WTC11 (cell line): ENCODE measurements at regions not wholly inside any gene's neighbourhood (a gene's known extent, or its start where the extent isn't known, plus 50 kb on each side); places are given as distances from the start of the nearest gene placed in this dataset.

ENCODE experiments used
- ATAC-seq: fragments of 200-7000 bp; cut with Tn5 transposase; 2 replicates; pipeline ENCODE4 v1.10.0; 2021; ENCODE audit warnings: mild to moderate bottlenecking, moderate library complexity
- CTCF ChIA-PET: fragments of 300-600 bp; sonication (Branson Sonifier 250); formaldehyde crosslinking; loops from one replicate; lab custom pipeline; 2021; ENCODE audit warnings: antibody characterized with exemption; lab: Charles Lee
- POLR2A ChIA-PET: fragments of 350-600 bp; sonication (Branson Sonifier 250); formaldehyde crosslinking; loops from one replicate; lab custom pipeline; 2021; ENCODE audit warnings: antibody characterized with exemption; lab: Charles Lee
- DNase-seq: peaks from one replicate; pipeline ENCODE4 v3.0.0; 2021; ENCODE audit warnings: low spot score
- H3K27ac Mint-ChIP-seq: 2 replicates; pipeline ENCODE4 v1.8.0; 2021; ENCODE audit warnings: mixed read lengths
- H3K27me3 Mint-ChIP-seq: 2 replicates; pipeline ENCODE4 v1.8.0; 2021; ENCODE audit warnings: low read depth, mild to moderate bottlenecking, moderate library complexity, mixed read lengths
- H3K36me3 Mint-ChIP-seq: 2 replicates; pipeline ENCODE4 v1.8.0; 2021; ENCODE audit warnings: mixed read lengths
- H3K4me1 Mint-ChIP-seq: 2 replicates; pipeline ENCODE4 v1.8.0; 2022; ENCODE audit warnings: mixed read lengths
- H3K4me3 Mint-ChIP-seq: 2 replicates; pipeline ENCODE4 v1.8.0; 2021; ENCODE audit warnings: mild to moderate bottlenecking, moderate library complexity, mixed read lengths
- H3K9me3 Mint-ChIP-seq: 2 replicates; pipeline ENCODE4 v1.8.0; 2021; ENCODE audit warnings: mixed read lengths
- ELF4 ChIP-seq: sonication (generic); formaldehyde crosslinking; IDR thresholded peaks from 2 replicates; pipeline ENCODE4 v1.8.1; 2022; ENCODE audit warnings: low read depth, mild to moderate bottlenecking, moderate library complexity, missing genetic modification reagents
- FOXK1 ChIP-seq: sonication (generic); formaldehyde crosslinking; IDR thresholded peaks from 2 replicates; pipeline ENCODE4 v1.8.0; 2022; ENCODE audit warnings: mild to moderate bottlenecking, moderate library complexity, missing genetic modification reagents
- GRHL2 ChIP-seq: fragments of 250-450 bp; sonication (Bioruptor Pico); IDR thresholded peaks from 2 replicates; pipeline ENCODE4 v1.8.0; 2022; ENCODE audit warnings: mild to moderate bottlenecking, moderate library complexity; ENCODE audit not compliant: insufficient replicate concordance, severe bottlenecking
- HMGA2 ChIP-seq: fragments of 250-450 bp; sonication (Bioruptor Pico); IDR thresholded peaks from 2 replicates; pipeline ENCODE4 v1.4.0; 2021; ENCODE audit warnings: mild to moderate bottlenecking, moderate library complexity
- JUN ChIP-seq: sonication (generic); formaldehyde crosslinking; IDR thresholded peaks from 2 replicates; pipeline ENCODE4 v1.8.0; 2023; ENCODE audit warnings: mild to moderate bottlenecking, missing genetic modification reagents
- MYBL2 ChIP-seq: sonication (generic); formaldehyde crosslinking; IDR thresholded peaks from 2 replicates; pipeline ENCODE4 v1.8.1; 2023; ENCODE audit warnings: mild to moderate bottlenecking, moderate library complexity, missing genetic modification reagents
- PRDM15 ChIP-seq: sonication (generic); formaldehyde crosslinking; IDR thresholded peaks from 2 replicates; pipeline ENCODE4 v1.8.0; 2022; ENCODE audit warnings: missing genetic modification reagents
- SMAD3 ChIP-seq: sonication (generic); formaldehyde crosslinking; IDR thresholded peaks from 2 replicates; pipeline ENCODE4 v1.8.0; 2022; ENCODE audit warnings: missing genetic modification reagents, mild to moderate bottlenecking, borderline replicate concordance
- TEAD1 ChIP-seq: sonication (generic); formaldehyde crosslinking; IDR thresholded peaks from 2 replicates; pipeline ENCODE4 v1.8.0; 2022; ENCODE audit warnings: mild to moderate bottlenecking, missing genetic modification reagents
- TP53 ChIP-seq: sonication (generic); formaldehyde crosslinking; IDR thresholded peaks from 2 replicates; pipeline ENCODE4 v1.8.1; 2023; ENCODE audit warnings: mild to moderate bottlenecking, missing genetic modification reagents
- ZNF138 ChIP-seq: sonication (generic); formaldehyde crosslinking; conservative IDR thresholded peaks from 2 replicates; pipeline ENCODE4 v1.8.1; 2022; ENCODE audit warnings: mild to moderate bottlenecking, moderate library complexity, missing genetic modification reagents
- ZNF232 ChIP-seq: sonication (generic); formaldehyde crosslinking; IDR thresholded peaks from 2 replicates; pipeline ENCODE4 v1.8.0; 2022; ENCODE audit warnings: mild to moderate bottlenecking, missing genetic modification reagents
- ZNF396 ChIP-seq: fragments of 250-450 bp; sonication (Bioruptor Pico); IDR thresholded peaks from 2 replicates; pipeline ENCODE4 v1.8.0; 2021; ENCODE audit warnings: mild to moderate bottlenecking, moderate library complexity, borderline replicate concordance
- ZNF671 ChIP-seq: fragments of 250-450 bp; sonication (Bioruptor Pico); IDR thresholded peaks from 2 replicates; pipeline ENCODE4 v1.8.0; 2021; ENCODE audit warnings: mild to moderate bottlenecking
- TF ChIP-seq, protein P1 (sequence below): sonication (generic); formaldehyde crosslinking; IDR thresholded peaks from 2 replicates; pipeline ENCODE4 v1.8.1; 2023; ENCODE audit warnings: mild to moderate bottlenecking, missing genetic modification reagents, moderate library complexity
- TF ChIP-seq, protein P2 (sequence below): fragments of 250-450 bp; sonication (Bioruptor Pico); IDR thresholded peaks from 2 replicates; pipeline ENCODE4 v2.1.2; 2022; ENCODE audit warnings: mild to moderate bottlenecking, moderate library complexity
- TF ChIP-seq, protein P3 (sequence below): sonication (generic); formaldehyde crosslinking; IDR thresholded peaks from 2 replicates; pipeline ENCODE4 v1.8.1; 2023; ENCODE audit warnings: mild to moderate bottlenecking, missing genetic modification reagents, moderate library complexity

DNA sequence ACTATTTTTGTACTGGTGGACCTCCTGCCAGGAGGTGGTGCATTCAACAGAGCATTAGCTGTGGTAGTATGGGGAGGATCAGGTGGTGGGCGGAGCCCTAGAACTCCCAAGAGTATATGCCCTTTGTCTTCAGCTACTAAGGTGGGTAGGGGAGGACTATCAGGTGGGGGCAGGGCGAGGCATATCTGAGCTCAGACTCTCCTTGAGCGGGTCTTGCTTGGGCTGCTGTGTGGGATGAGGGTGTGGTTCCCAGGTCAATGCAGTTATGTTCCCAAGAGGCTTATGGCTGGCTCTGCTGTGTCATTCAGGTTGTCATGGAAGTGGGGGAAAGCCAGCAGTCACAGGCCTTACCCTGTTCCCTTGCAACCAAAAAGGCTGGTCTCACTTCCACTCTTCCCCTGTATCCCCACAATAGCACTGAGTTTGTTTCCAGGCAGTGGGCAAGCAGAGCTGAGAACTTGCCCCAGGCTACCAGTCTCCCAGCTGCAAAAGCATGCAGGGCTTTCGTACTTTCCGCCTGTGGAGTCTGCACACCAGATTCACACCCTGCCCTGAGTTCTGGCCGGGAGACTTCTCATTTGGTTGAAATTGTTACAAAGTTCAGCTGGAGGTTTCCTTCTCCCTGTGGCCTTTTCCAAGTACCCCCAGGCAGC, 93.7 kb upstream of the DPPA4 start (continued):
- TF ChIP-seq, protein P1, sequence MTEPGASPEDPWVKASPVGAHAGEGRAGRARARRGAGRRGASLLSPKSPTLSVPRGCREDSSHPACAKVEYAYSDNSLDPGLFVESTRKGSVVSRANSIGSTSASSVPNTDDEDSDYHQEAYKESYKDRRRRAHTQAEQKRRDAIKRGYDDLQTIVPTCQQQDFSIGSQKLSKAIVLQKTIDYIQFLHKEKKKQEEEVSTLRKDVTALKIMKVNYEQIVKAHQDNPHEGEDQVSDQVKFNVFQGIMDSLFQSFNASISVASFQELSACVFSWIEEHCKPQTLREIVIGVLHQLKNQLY, result no peak
- TF ChIP-seq, protein P2, sequence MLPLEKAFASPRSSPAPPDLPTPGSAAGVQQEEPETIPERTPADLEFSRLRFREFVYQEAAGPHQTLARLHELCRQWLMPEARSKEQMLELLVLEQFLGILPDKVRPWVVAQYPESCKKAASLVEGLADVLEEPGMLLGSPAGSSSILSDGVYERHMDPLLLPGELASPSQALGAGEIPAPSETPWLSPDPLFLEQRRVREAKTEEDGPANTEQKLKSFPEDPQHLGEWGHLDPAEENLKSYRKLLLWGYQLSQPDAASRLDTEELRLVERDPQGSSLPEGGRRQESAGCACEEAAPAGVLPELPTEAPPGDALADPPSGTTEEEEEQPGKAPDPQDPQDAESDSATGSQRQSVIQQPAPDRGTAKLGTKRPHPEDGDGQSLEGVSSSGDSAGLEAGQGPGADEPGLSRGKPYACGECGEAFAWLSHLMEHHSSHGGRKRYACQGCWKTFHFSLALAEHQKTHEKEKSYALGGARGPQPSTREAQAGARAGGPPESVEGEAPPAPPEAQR (CRISPR knock-in tag), result no peak

DNA sequence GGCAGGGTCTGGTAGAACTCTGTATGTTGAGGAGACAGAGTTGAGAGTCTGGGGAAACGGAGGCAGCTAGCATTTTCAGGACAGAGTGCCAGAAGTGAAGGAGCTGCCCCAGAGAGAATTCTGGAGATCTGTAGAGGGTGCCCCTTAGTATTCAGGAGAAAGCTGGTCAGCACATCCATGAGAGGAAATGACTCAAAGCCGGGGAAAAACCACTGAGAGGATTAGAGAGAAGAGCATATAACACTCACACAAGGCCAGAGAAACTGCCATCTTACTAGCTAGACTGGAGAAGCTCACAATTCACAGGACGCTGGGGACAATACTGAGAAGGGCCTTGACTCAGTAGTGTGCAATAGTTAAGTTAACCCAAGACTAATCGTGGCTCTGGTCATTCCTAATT, 75.7 kb upstream of the DPPA4 start:
- Mint-ChIP-seq H3K27ac (0 out of 2 replicates have a peak overlapping the region, but pooled peaks have one; percentile 33), H3K4me1 (peaks cover 6% of the 10 kb centered on the region), H3K36me3 (peaks cover 2% of the 10 kb centered on the region; the same call in 1 of the 2 replicates), H3K27me3 (no peaks in the 10 kb centered on the region), H3K9me3 (peaks cover 3% of the 10 kb centered on the region), H3K4me3 (no peak overlapping the region)
- POLR2A ChIA-PET, result no interaction called here
- CTCF ChIA-PET, result interaction anchor here (0.6 kb wide), 1 partner anchor 243 kb away, joined by 3 read pairs; no protein-coding TSS in a partner anchor
- TF ChIP-seq FOXK1 (CRISPR knock-in tag) (no peak), TP53 (CRISPR knock-in tag) (no peak), ZNF138 (no peak), ELF4 (CRISPR knock-in tag) (no peak), JUN (CRISPR knock-in tag) (no peak), SMAD3 (CRISPR knock-in tag) (no peak), MYBL2 (CRISPR knock-in tag) (no peak), TEAD1 (CRISPR knock-in tag) (no peak), HMGA2 (no peak), ZNF396 (no peak), ZNF671 (CRISPR knock-in tag) (no peak), PRDM15 (no peak), ZNF232 (CRISPR knock-in tag) (no peak)
- TF ChIP-seq, protein P2 (CRISPR knock-in tag), result no peak
- TF ChIP-seq, protein P3, sequence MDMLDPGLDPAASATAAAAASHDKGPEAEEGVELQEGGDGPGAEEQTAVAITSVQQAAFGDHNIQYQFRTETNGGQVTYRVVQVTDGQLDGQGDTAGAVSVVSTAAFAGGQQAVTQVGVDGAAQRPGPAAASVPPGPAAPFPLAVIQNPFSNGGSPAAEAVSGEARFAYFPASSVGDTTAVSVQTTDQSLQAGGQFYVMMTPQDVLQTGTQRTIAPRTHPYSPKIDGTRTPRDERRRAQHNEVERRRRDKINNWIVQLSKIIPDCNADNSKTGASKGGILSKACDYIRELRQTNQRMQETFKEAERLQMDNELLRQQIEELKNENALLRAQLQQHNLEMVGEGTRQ (CRISPR knock-in tag), result no peak
- DNase-seq (no peak), ATAC-seq (peak; percentile 28; the same call in 1 of the 2 replicates)

- Mint-ChIP-seq H3K27ac (no peak overlapping the region), H3K36me3 (peaks cover 3% of the 10 kb centered on the region; the same call in 1 of the 2 replicates), H3K4me3 (no peak overlapping the region), H3K9me3 (peaks cover 6% of the 10 kb centered on the region), H3K4me1 (peaks cover 6% of the 10 kb centered on the region), H3K27me3 (no peaks in the 10 kb centered on the region)
- ChIA-PET CTCF (interaction anchor here (0.6 kb wide), 1 partner anchor 185 kb away, joined by 4 read pairs; no protein-coding TSS in a partner anchor), POLR2A (no interaction called here)
- DNase-seq, result no peak
- no peak for ATAC-seq
- TF ChIP-seq GRHL2 (CRISPR knock-in tag), result no peak
- TF ChIP-seq HMGA2, result peak; percentile 97
Measured at GRCh38 chr3:109411547-109411946, 74.2 kb upstream of the DPPA4 start.
